Adrenal gland (tissue), 5 donors: ENCODE measurements at regions not wholly inside any gene's neighbourhood (a gene's known extent, or its start where the extent isn't known, plus 50 kb on each side); places are given as distances from the start of the nearest gene placed in this dataset.

Source experiments
- POLR2A ChIP-seq, 2 donors: fragments of 450-650 bp; IDR thresholded peaks; one replicate each; pipeline ENCODE4 v1.6.1; 2017; ENCODE audit warnings: antibody characterized with exemption in 2 of 2, mild to moderate bottlenecking in 2 of 2, moderate library complexity in 1 of 2
- TF ChIP-seq, protein P1 (sequence below), 6 experiments: fragments of 450-650 bp in 4 of 6; fragments of 200-600 bp in 2 of 6; sonication (generic) in 1 of 6; IDR thresholded peaks; 1 replicate in 5 of 6; 2 replicates in 1 of 6; pipeline versions ENCODE4 v1.5.1 to v1.8.0; 2016 to 2021; ENCODE audit warnings: antibody characterized with exemption in 6 of 6, mild to moderate bottlenecking in 2 of 6, moderate library complexity in 1 of 6
- donor health status: DM: no; HTN: no; CAD: no.

DNA sequence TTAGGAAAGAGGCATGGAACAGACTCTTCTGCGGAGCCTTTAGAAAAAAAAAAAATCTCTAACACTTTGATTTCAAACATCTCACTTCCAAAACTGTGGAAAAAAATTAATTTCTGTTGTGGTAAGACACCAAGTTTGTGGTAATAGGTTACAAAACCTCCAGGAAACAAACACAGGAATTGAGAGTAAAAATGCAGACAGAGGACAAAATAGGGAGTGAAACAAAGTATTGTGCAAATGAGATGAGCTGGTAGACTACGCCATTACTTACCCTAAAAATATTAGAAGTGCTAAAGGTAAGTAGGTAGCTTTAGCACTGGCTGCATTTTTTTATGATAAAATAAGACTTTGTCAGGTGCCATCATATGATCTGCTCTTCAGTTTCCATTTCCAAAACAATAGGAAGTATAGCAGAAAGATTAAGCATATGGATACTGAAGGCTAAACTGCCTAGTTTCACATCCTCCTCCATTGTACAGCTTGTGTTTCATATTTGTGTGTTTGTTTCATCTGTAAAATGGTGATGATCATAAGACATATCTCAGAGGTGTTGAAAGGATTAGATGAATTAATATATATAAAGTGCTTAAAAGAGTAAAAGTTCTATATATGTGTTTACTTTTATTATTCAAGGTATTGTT, 309.2 kb downstream of the NR4A2 start:
- TF ChIP-seq, protein P1, sequence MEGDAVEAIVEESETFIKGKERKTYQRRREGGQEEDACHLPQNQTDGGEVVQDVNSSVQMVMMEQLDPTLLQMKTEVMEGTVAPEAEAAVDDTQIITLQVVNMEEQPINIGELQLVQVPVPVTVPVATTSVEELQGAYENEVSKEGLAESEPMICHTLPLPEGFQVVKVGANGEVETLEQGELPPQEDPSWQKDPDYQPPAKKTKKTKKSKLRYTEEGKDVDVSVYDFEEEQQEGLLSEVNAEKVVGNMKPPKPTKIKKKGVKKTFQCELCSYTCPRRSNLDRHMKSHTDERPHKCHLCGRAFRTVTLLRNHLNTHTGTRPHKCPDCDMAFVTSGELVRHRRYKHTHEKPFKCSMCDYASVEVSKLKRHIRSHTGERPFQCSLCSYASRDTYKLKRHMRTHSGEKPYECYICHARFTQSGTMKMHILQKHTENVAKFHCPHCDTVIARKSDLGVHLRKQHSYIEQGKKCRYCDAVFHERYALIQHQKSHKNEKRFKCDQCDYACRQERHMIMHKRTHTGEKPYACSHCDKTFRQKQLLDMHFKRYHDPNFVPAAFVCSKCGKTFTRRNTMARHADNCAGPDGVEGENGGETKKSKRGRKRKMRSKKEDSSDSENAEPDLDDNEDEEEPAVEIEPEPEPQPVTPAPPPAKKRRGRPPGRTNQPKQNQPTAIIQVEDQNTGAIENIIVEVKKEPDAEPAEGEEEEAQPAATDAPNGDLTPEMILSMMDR (IDR thresholded peaks at IDR 0.05) = no peak
- no peak for TF ChIP-seq POLR2A (IDR thresholded peaks at IDR 0.05)
